ENCODE measurements at regions not wholly inside any gene's neighbourhood (a gene's known extent, or its start where the extent isn't known, plus 50 kb on each side); places are given as distances from the start of the nearest gene placed in this dataset.

- TF ChIP-seq PRDM10 (IDR thresholded peaks at IDR 0.05; ENCODE audit: partially characterized antibody) (no peak), ZNF589 (CRISPR knock-in tag; IDR thresholded peaks at IDR 0.05; ENCODE audit: low read depth) (no peak), MYBL2 (IDR thresholded peaks at IDR 0.05; ENCODE audit: low read depth) (no peak), MYBL2 (CRISPR knock-in tag; IDR thresholded peaks at IDR 0.05; ENCODE audit: borderline replicate concordance) (no peak)
- TF ChIP-seq, protein P1, sequence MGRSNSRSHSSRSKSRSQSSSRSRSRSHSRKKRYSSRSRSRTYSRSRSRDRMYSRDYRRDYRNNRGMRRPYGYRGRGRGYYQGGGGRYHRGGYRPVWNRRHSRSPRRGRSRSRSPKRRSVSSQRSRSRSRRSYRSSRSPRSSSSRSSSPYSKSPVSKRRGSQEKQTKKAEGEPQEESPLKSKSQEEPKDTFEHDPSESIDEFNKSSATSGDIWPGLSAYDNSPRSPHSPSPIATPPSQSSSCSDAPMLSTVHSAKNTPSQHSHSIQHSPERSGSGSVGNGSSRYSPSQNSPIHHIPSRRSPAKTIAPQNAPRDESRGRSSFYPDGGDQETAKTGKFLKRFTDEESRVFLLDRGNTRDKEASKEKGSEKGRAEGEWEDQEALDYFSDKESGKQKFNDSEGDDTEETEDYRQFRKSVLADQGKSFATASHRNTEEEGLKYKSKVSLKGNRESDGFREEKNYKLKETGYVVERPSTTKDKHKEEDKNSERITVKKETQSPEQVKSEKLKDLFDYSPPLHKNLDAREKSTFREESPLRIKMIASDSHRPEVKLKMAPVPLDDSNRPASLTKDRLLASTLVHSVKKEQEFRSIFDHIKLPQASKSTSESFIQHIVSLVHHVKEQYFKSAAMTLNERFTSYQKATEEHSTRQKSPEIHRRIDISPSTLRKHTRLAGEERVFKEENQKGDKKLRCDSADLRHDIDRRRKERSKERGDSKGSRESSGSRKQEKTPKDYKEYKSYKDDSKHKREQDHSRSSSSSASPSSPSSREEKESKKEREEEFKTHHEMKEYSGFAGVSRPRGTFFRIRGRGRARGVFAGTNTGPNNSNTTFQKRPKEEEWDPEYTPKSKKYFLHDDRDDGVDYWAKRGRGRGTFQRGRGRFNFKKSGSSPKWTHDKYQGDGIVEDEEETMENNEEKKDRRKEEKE (IDR thresholded peaks at IDR 0.05; ENCODE audit: borderline replicate concordance in 1 of 2, control insufficient read depth in 1 of 2, low read depth in 2 of 2, low read length in 1 of 2), result no peak
Measured at GRCh38 chr4:36624030-36624429, 342.6 kb downstream of the DTHD1 start (continued).
